Naive thymus-derived CD4-positive, alpha-beta T cell (primary cell): ENCODE measurements at regions not wholly inside any gene's neighbourhood (a gene's known extent, or its start where the extent isn't known, plus 50 kb on each side); places are given as distances from the start of the nearest gene placed in this dataset.

Source experiments
- ATAC-seq: fragments of 150-1000 bp; cut with Tn5 transposase; 2 replicates; pipeline ENCODE4 v1.10.0; 2021; ENCODE audit warnings: mild to moderate bottlenecking, moderate library complexity
- CTCF ChIA-PET: fragments of 350-600 bp; sonication (Branson Sonifier 250); formaldehyde crosslinking; loops from one replicate; lab custom pipeline; 2021; ENCODE audit warnings: antibody characterized with exemption; lab: Charles Lee
- POLR2A ChIA-PET: fragments of 350-600 bp; sonication (Branson Sonifier 250); formaldehyde crosslinking; loops from one replicate; lab custom pipeline; 2021; ENCODE audit warnings: antibody characterized with exemption, inconsistent platforms; lab: Charles Lee
- DNase-seq, 9 donors: peaks; one replicate each; pipeline versions ENCODE4 v3.0.0 to v3.0.0-alpha.2; 2020 to 2022; ENCODE audit warnings: mixed read lengths in 1 of 9
- H3K27ac ChIP-seq: one replicate; pipeline ENCODE4 v1.7.0; 2013; ENCODE audit warnings: mild to moderate bottlenecking, low read depth, low read length, moderate library complexity
- H3K27me3 ChIP-seq, 2 donors: one replicate each; pipeline ENCODE4 v1.7.0; 2013; ENCODE audit warnings: low read length in 2 of 2, mild to moderate bottlenecking in 2 of 2, moderate library complexity in 2 of 2; ENCODE audit not compliant: control insufficient read depth in 2 of 2, insufficient read depth in 2 of 2
- H3K36me3 ChIP-seq, 3 experiments: 1 replicate in 2 of 3; 2 replicates in 1 of 3; pipeline ENCODE4 v1.7.0; 2013; ENCODE audit warnings: low read length in 3 of 3, mild to moderate bottlenecking in 3 of 3, moderate library complexity in 1 of 3; ENCODE audit not compliant: insufficient read depth in 3 of 3, control insufficient read depth in 2 of 3
- H3K4me1 ChIP-seq, 2 donors: one replicate each; pipeline ENCODE4 v1.7.0; 2013; ENCODE audit warnings: low read length in 2 of 2, mild to moderate bottlenecking in 2 of 2, moderate library complexity in 1 of 2; ENCODE audit not compliant: control insufficient read depth in 2 of 2, insufficient read depth in 2 of 2
- H3K4me3 ChIP-seq: 2 replicates; pipeline ENCODE4 v1.7.0; 2013; ENCODE audit warnings: mild to moderate bottlenecking, low read length
- H3K9me3 ChIP-seq, 3 experiments: 1 replicate in 2 of 3; 2 replicates in 1 of 3; pipeline ENCODE4 v1.7.0; 2013; ENCODE audit warnings: low read length in 3 of 3; ENCODE audit not compliant: control insufficient read depth in 2 of 3
- H3K27ac Mint-ChIP-seq, 9 donors: one replicate each; pipeline ENCODE4 v1.8.0; 2020 to 2022; ENCODE audit warnings: mixed read lengths in 9 of 9, mild to moderate bottlenecking in 8 of 9, moderate library complexity in 5 of 9, inconsistent platforms in 2 of 9
- H3K27me3 Mint-ChIP-seq, 5 donors: one replicate each; pipeline ENCODE4 v1.8.0; 2021 to 2022; ENCODE audit warnings: mixed read lengths in 5 of 5, mild to moderate bottlenecking in 1 of 5
- H3K36me3 Mint-ChIP-seq, 5 donors: one replicate each; pipeline ENCODE4 v1.8.0; 2020 to 2022; ENCODE audit warnings: mixed read lengths in 5 of 5, mild to moderate bottlenecking in 3 of 5, inconsistent platforms in 1 of 5
- H3K4me1 Mint-ChIP-seq, 7 donors: one replicate each; pipeline ENCODE4 v1.8.0; 2020 to 2022; ENCODE audit warnings: mixed read lengths in 7 of 7, mild to moderate bottlenecking in 3 of 7, inconsistent platforms in 1 of 7
- H3K4me3 Mint-ChIP-seq, 10 donors: one replicate each; pipeline ENCODE4 v1.8.0; 2020 to 2022; ENCODE audit warnings: mild to moderate bottlenecking in 10 of 10, mixed read lengths in 10 of 10, moderate library complexity in 6 of 10, inconsistent platforms in 2 of 10
- H3K9me3 Mint-ChIP-seq, 11 donors: one replicate each; pipeline ENCODE4 v1.8.0; 2020 to 2022; ENCODE audit warnings: mixed read lengths in 11 of 11, mild to moderate bottlenecking in 4 of 11, inconsistent platforms in 1 of 11, moderate library complexity in 1 of 11
- intact Hi-C, 2 donors: fragments of 100-400 bp; cut with micrococcal nuclease; formaldehyde crosslinking; loops; one replicate each; pipeline ENCODE4 v1.15.1; 2023

DNA sequence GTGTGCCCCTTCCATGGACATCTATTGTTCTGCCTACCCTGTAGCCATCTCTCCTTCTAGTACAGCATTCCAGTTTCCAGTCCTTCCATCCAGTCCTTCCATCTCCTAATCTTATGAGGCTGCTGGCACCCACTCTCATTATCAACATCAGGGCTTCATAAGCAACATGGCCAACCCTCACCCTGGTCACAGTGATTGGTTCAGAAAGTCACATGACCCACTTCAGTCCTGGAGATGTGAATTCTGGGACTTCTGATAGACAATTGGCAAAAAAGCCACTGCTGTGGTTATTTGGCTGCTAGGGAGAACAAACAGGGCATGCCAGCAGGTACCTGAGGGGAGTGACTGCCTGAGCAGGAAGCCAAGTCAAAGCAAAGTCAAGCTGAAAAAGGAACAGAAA is 164.7 kb upstream of the C16orf82 start:
- Histone ChIP-seq H3K36me3 (no peaks in the 10 kb centered on the region), H3K4me3 (no peak overlapping the region), H3K9me3 (no peaks in the 10 kb centered on the region), H3K27ac (no peak overlapping the region), H3K4me1 (no peaks in the 10 kb centered on the region), H3K27me3 (no peaks in the 10 kb centered on the region)
- H3K27ac Mint-ChIP-seq = no peak overlapping the region
- H3K36me3 Mint-ChIP-seq = no peaks in the 10 kb centered on the region
- ATAC-seq (no peak), DNase-seq (no peak)
- CTCF ChIA-PET = no interaction called here
- intact Hi-C loops = no loop called here
- peaks cover 15 to 52% (median 26%) of the 10 kb centered on the region in 5 donors for H3K27me3 Mint-ChIP-seq
- H3K9me3 Mint-ChIP-seq = no peaks in the 10 kb centered on the region
- POLR2A ChIA-PET = no interaction called here
- H3K4me3 Mint-ChIP-seq = no peak overlapping the region
- H3K4me1 Mint-ChIP-seq = no peaks in the 10 kb centered on the region

DNA sequence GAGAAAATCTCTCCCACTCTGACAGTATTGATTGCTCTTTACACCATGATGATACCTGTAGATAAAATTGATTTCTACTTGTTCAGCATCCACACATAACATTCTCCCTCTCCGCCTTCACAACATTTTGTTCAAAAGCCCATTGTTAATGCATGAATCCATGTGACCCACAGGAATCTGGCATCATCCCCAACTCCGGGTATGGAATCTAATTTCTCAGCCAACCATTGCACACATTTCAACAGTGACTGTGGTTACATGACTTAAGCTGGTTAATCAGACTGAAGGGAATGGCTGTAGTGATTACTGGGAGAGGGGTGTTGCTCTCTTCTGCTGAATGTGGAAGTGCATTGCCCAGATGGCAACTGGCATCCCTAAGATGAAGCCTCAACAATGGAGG is 161.4 kb upstream of the C16orf82 start:
- DNase-seq = no peak
- no peak overlapping the region for H3K4me3 Mint-ChIP-seq
- no peak overlapping the region for H3K27ac Mint-ChIP-seq

DNA sequence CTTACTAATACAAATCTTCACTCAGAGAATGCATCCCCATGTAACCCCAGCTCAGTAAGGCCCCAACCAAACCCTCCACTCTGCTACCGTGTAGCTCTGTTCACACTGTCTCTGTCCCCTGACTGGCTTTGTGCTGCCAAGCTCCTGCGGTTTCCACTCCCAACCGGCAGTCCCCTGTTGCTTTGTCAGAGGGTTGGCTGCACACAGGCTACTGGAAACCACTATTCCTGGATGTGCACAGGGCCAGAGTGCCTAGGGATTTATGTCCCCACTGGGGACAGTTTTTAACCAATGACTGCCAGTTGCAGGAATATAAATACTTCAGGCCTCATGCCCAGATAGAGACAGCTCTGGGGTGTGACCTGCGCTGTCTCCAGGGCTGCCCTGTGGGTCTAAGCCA is 157.1 kb upstream of the C16orf82 start:
- no peaks in the 10 kb centered on the region for H3K36me3 Mint-ChIP-seq
- H3K27me3 Mint-ChIP-seq = peaks cover 0 to 30% (median 22%) of the 10 kb centered on the region in 5 donors
- ChIA-PET CTCF (interaction anchor here (0.6 kb wide), 1 partner anchor 211 kb away, joined by 3 read pairs; no protein-coding TSS in a partner anchor), POLR2A (no interaction called here)
- no peak overlapping the region for H3K27ac Mint-ChIP-seq
- no peaks in the 10 kb centered on the region for H3K9me3 ChIP-seq
- no peak overlapping the region for H3K4me3 Mint-ChIP-seq
- H3K4me3 ChIP-seq = no peak overlapping the region
- H3K9me3 Mint-ChIP-seq = peaks cover 0 to 1% (median 0%) of the 10 kb centered on the region in 11 donors
- no peak overlapping the region for H3K27ac ChIP-seq
- ATAC-seq = no peak
- H3K27me3 ChIP-seq = no peaks in the 10 kb centered on the region
- H3K36me3 ChIP-seq = no peaks in the 10 kb centered on the region
- peaks cover 0 to 1% (median 0%) of the 10 kb centered on the region in 7 donors for H3K4me1 Mint-ChIP-seq
- no peaks in the 10 kb centered on the region for H3K4me1 ChIP-seq
- intact Hi-C loops = no loop called here
- DNase-seq = no peak

More for the DNA sequence above, 161.4 kb upstream of the C16orf82 start:
- Histone ChIP-seq H3K36me3 (no peaks in the 10 kb centered on the region), H3K4me3 (no peak overlapping the region), H3K4me1 (no peaks in the 10 kb centered on the region), H3K27ac (no peak overlapping the region), H3K27me3 (no peaks in the 10 kb centered on the region), H3K9me3 (no peaks in the 10 kb centered on the region)
- no peak for ATAC-seq
- peaks cover 0 to 1% (median 0%) of the 10 kb centered on the region in 11 donors for H3K9me3 Mint-ChIP-seq
- CTCF ChIA-PET = no interaction called here
- H3K36me3 Mint-ChIP-seq = no peaks in the 10 kb centered on the region
- H3K27me3 Mint-ChIP-seq = peaks cover 0 to 50% (median 29%) of the 10 kb centered on the region in 5 donors
- intact Hi-C loops = no loop called here
- POLR2A ChIA-PET = no interaction called here
- H3K4me1 Mint-ChIP-seq = peaks cover 0 to 1% (median 0%) of the 10 kb centered on the region in 7 donors

DNA sequence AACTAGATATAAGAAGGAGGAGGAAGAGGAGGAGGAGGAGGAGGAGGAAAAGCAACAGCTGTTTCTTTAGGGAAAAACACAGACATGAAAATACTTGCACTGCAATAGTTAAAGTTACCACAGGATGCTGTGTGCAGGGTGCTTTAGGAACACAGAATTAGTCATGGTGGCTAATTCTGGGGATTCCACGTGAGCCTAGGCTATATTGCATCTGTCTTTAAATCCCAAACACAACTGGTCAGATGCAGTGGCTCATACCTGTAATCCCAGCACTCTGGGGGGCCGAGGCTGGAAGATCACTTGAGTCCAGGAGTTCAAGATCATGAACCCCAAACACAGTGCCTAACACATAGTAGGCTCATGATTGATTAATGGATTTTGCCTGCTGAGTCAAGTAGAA is 155.3 kb upstream of the C16orf82 start:
- intact Hi-C loops = no loop called here
- no peak overlapping the region for H3K27ac Mint-ChIP-seq
- ChIA-PET POLR2A (no interaction called here), CTCF (no interaction called here)
- no peak for ATAC-seq
- no peaks in the 10 kb centered on the region for H3K36me3 Mint-ChIP-seq
- H3K4me3 Mint-ChIP-seq = no peak overlapping the region
- H3K27me3 Mint-ChIP-seq = peaks cover 0 to 27% (median 22%) of the 10 kb centered on the region in 5 donors
- Histone ChIP-seq H3K4me1 (no peaks in the 10 kb centered on the region), H3K4me3 (no peak overlapping the region), H3K36me3 (no peaks in the 10 kb centered on the region), H3K27me3 (no peaks in the 10 kb centered on the region), H3K9me3 (no peaks in the 10 kb centered on the region), H3K27ac (no peak overlapping the region)
- H3K4me1 Mint-ChIP-seq = peaks cover 0 to 1% (median 0%) of the 10 kb centered on the region in 7 donors
- no peak for DNase-seq
- H3K9me3 Mint-ChIP-seq = peaks cover 0 to 1% (median 0%) of the 10 kb centered on the region in 11 donors

DNA sequence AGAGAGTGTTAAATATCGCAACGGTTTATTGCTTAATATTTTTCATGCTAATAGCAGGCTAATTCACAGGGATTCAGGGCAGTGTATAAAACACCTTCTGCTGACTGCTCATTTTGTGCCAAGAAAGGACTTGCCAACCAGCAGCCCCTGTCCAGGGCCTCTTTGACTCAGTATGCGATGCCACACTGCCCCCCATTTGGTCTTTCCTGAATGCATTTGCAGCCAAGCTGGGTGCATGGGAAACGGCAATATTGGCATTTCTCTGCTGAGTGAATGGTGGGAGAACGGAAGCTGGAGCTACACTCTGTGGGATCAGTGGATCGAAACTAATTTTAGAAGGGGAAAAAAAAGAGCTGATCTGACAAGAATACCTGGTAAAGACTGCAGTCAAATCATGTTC is 152.9 kb upstream of the C16orf82 start:
- no peak overlapping the region for H3K27ac Mint-ChIP-seq
- intact Hi-C loops = no loop called here
- DNase-seq = no peak
- Histone ChIP-seq H3K4me3 (no peak overlapping the region), H3K27me3 (no peaks in the 10 kb centered on the region), H3K4me1 (no peaks in the 10 kb centered on the region), H3K27ac (no peak overlapping the region), H3K36me3 (no peaks in the 10 kb centered on the region), H3K9me3 (no peaks in the 10 kb centered on the region)
- POLR2A ChIA-PET = no interaction called here
- peaks cover 0 to 24% (median 15%) of the 10 kb centered on the region in 5 donors for H3K27me3 Mint-ChIP-seq
- no peaks in the 10 kb centered on the region for H3K36me3 Mint-ChIP-seq
- no peak overlapping the region for H3K4me3 Mint-ChIP-seq
- CTCF ChIA-PET = no interaction called here
- no peak for ATAC-seq
- H3K4me1 Mint-ChIP-seq = no peaks in the 10 kb centered on the region
- no peaks in the 10 kb centered on the region for H3K9me3 Mint-ChIP-seq

DNA sequence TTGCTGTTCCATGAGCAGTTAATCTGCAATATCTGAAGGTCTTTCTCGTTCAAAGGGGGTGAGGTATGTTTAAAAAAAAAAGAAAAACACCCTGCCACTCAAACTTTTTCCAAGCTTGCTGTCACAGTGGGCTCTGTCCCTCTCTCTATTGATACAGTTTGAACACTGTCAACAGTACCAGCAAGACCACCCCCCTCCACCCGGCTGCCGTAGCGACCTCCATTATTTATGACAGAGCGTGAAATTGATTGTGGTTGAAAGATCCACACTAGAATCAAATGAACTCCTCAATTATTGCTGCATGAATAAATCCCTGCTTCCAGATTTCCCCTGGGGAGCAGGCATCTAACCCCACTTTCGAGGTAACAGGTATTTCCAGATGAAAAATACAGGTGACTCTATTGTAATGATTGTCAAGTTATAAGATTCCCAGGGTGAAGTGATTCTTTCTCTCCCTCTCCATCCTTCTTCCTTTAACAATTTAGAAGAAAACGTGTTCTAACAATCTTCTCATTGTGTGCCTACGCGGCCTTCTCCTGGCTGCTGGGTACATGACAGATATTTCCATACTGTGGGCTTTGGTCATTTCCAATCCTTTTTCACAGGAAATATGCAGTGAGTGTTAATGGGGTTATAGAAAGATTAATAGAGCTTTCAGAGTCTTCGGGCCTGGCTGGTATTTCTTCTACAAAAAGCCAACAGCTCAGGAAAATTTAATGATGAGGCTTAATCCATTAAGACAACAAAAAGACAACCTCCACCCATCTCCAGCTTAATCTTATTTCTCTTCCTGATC is 135.7 kb upstream of the C16orf82 start:
- Mint-ChIP-seq H3K36me3 (no peaks in the 10 kb centered on the region), H3K9me3 (peaks cover 0 to 25% (median 7%) of the 10 kb centered on the region in 11 donors), H3K27me3 (peaks cover 0 to 19% (median 7%) of the 10 kb centered on the region in 5 donors), H3K27ac (no peak overlapping the region), H3K4me3 (no peak overlapping the region), H3K4me1 (peaks cover 0 to 2% (median 0%) of the 10 kb centered on the region in 7 donors)
- H3K27me3 ChIP-seq = no peaks in the 10 kb centered on the region
- H3K9me3 ChIP-seq = no peaks in the 10 kb centered on the region
- ATAC-seq = no peak
- no peaks in the 10 kb centered on the region for H3K36me3 ChIP-seq
- ChIA-PET POLR2A (no interaction called here), CTCF (no interaction called here)
- intact Hi-C loops = no loop called here
- H3K4me3 ChIP-seq = no peak overlapping the region
- H3K27ac ChIP-seq = no peak overlapping the region
- H3K4me1 ChIP-seq = no peaks in the 10 kb centered on the region
- no peak for DNase-seq

DNA sequence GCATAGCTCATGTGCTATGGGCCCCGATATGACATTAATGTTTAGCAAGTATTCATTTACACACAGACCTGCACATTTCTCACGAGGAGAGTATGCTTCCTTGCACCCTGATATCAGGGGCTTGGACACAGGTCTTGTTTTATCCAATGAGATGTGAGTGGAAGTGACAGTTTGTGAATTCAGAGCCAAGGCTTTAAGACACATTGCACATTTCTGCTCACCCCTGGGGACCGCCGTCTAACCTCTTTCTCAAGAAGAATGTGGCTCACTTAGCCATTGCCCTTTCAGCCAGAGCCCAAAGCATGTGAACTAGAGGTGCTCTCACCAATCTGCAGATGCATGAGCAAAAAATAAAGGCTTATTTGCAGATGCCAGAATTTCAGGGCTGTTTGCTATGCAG is 116.1 kb upstream of the C16orf82 start:
- Histone ChIP-seq H3K4me1 (no peaks in the 10 kb centered on the region), H3K27me3 (no peaks in the 10 kb centered on the region), H3K27ac (no peak overlapping the region), H3K4me3 (no peak overlapping the region), H3K36me3 (no peaks in the 10 kb centered on the region), H3K9me3 (no peaks in the 10 kb centered on the region)
- peaks cover 4 to 29% (median 17%) of the 10 kb centered on the region in 5 donors for H3K27me3 Mint-ChIP-seq
- ChIA-PET POLR2A (no interaction called here), CTCF (no interaction called here)
- DNase-seq (no peak), ATAC-seq (no peak)
- no peaks in the 10 kb centered on the region for H3K4me1 Mint-ChIP-seq
- intact Hi-C loops = no loop called here
- H3K9me3 Mint-ChIP-seq = peaks cover 0 to 1% (median 0%) of the 10 kb centered on the region in 11 donors
- no peak overlapping the region for H3K4me3 Mint-ChIP-seq
- no peak overlapping the region for H3K27ac Mint-ChIP-seq
- no peaks in the 10 kb centered on the region for H3K36me3 Mint-ChIP-seq
